MCF 10A (cell line): ENCODE measurements at regions not wholly inside any gene's neighbourhood (a gene's known extent, or its start where the extent isn't known, plus 50 kb on each side); places are given as distances from the start of the nearest gene placed in this dataset.

Experiments used
- BruUV-seq: library from RNA; stranded (reverse); fragments of 400-500 nt; replicated peaks from 2 replicates; lab custom pipeline; 2021; lab: Mats Ljungman, UMichigan
- CTCF ChIA-PET: fragments of 300-600 bp; sonication (Branson Sonifier 250); formaldehyde crosslinking; extraction: SDS; loops from one replicate; lab custom pipeline; 2021; ENCODE audit warnings: antibody characterized with exemption, inconsistent platforms; lab: Yijun Ruan, JAX
- POLR2A ChIA-PET: fragments of 300-600, 350-650 bp; sonication (Branson Sonifier 250); formaldehyde crosslinking; extraction: SDS; loops from one replicate; lab custom pipeline; 2020; ENCODE audit warnings: antibody characterized with exemption, inconsistent platforms; lab: Yijun Ruan, JAX
- DNase-seq: peaks from one replicate; pipeline ENCODE4 v3.0.0-alpha.2; 2018; ENCODE audit not compliant: unreplicated experiment
- H3K27ac Mint-ChIP-seq: one replicate; pipeline ENCODE4 v1.8.0; 2022; ENCODE audit warnings: mild to moderate bottlenecking, low read depth, mixed read lengths; ENCODE audit not compliant: unreplicated experiment
- H3K27me3 Mint-ChIP-seq: one replicate; pipeline ENCODE4 v1.8.0; 2022; ENCODE audit warnings: mixed read lengths; ENCODE audit not compliant: insufficient read depth, unreplicated experiment
- H3K36me3 Mint-ChIP-seq: one replicate; pipeline ENCODE4 v1.8.0; 2022; ENCODE audit warnings: mild to moderate bottlenecking, moderate library complexity, mixed read lengths; ENCODE audit not compliant: insufficient read depth, unreplicated experiment
- H3K4me1 Mint-ChIP-seq: one replicate; pipeline ENCODE4 v1.8.0; 2022; ENCODE audit warnings: mixed read lengths; ENCODE audit not compliant: insufficient read depth, unreplicated experiment
- H3K4me3 Mint-ChIP-seq: one replicate; pipeline ENCODE4 v1.8.0; 2022; ENCODE audit warnings: mild to moderate bottlenecking, moderate library complexity, mixed read lengths; ENCODE audit not compliant: unreplicated experiment
- H3K9me3 Mint-ChIP-seq: one replicate; pipeline ENCODE4 v1.8.0; 2022; ENCODE audit warnings: mixed read lengths; ENCODE audit not compliant: unreplicated experiment
- CTCF ChIP-seq: fragments of 200-600 bp; IDR thresholded peaks from one replicate; pipeline ENCODE4 v1.8.0; 2022; ENCODE audit warnings: antibody characterized with exemption, mild to moderate bottlenecking; ENCODE audit not compliant: unreplicated experiment
- intact Hi-C: fragments of 100-400 bp; cut with micrococcal nuclease; formaldehyde crosslinking; loops from 2 replicates; pipeline ENCODE4 v1.14.1; 2022

- H3K4me3 Mint-ChIP-seq, result no peak overlapping the region
- no peak overlapping the region for H3K27ac Mint-ChIP-seq
- BruUV-seq, result no TSS peak
- CTCF ChIA-PET, result interaction anchor here (0.6 to 1.3 kb wide), 3 partner anchors 106 to 628 kb away, joined by 3 to 5 read pairs (median 3); no protein-coding TSS in a partner anchor
- DNase-seq, result no peak
- H3K9me3 Mint-ChIP-seq, result no peaks in the 10 kb centered on the region
- no peaks in the 10 kb centered on the region for H3K27me3 Mint-ChIP-seq
- no peaks in the 10 kb centered on the region for H3K36me3 Mint-ChIP-seq
- intact Hi-C loops, result no loop called here
- H3K4me1 Mint-ChIP-seq, result no peaks in the 10 kb centered on the region
- no peak for TF ChIP-seq CTCF
- POLR2A ChIA-PET, result no interaction called here
Observed at GRCh38 chr6:54440549-54440948, 132.3 kb downstream of the TINAG start.

- Mint-ChIP-seq H3K27me3 (no peaks in the 10 kb centered on the region), H3K36me3 (no peaks in the 10 kb centered on the region), H3K9me3 (no peaks in the 10 kb centered on the region), H3K27ac (no peak overlapping the region), H3K4me1 (no peaks in the 10 kb centered on the region), H3K4me3 (no peak overlapping the region)
- CTCF ChIA-PET, result interaction anchor here (0.6 to 1.3 kb wide), 3 partner anchors 105 to 628 kb away, joined by 3 to 5 read pairs (median 3); no protein-coding TSS in a partner anchor
- no TSS peak for BruUV-seq
- no peak for TF ChIP-seq CTCF
- intact Hi-C loops, result no loop called here
- POLR2A ChIA-PET, result interaction anchor here (0.5 kb wide), 1 partner anchor 82 kb away, joined by 3 read pairs; no protein-coding TSS in a partner anchor
- no peak for DNase-seq
Observed at GRCh38 chr6:54441020-54441419, 132.8 kb downstream of the TINAG start.

- DNase-seq, result no peak
- no peak for TF ChIP-seq CTCF
- intact Hi-C loops, result no loop called here
- BruUV-seq, result no TSS peak
- H3K4me1 Mint-ChIP-seq, result no peaks in the 10 kb centered on the region
- no peak overlapping the region for H3K4me3 Mint-ChIP-seq
- no peaks in the 10 kb centered on the region for H3K36me3 Mint-ChIP-seq
- ChIA-PET CTCF (interaction anchor here (0.9 to 1.3 kb wide), 2 partner anchors 12 to 197 kb away, joined by 3 to 5 read pairs; no protein-coding TSS in a partner anchor), POLR2A (no interaction called here)
- H3K27me3 Mint-ChIP-seq, result no peaks in the 10 kb centered on the region
- no peak overlapping the region for H3K27ac Mint-ChIP-seq
- no peaks in the 10 kb centered on the region for H3K9me3 Mint-ChIP-seq
Observed at GRCh38 chr6:54441687-54442248, 133.5 kb downstream of the TINAG start.

- no peaks in the 10 kb centered on the region for H3K27me3 Mint-ChIP-seq
- H3K27ac Mint-ChIP-seq, result no peak overlapping the region
- H3K9me3 Mint-ChIP-seq, result no peaks in the 10 kb centered on the region
- BruUV-seq, result no TSS peak
- no peak for DNase-seq
- POLR2A ChIA-PET, result no interaction called here
- intact Hi-C loops, result no loop called here
- H3K4me1 Mint-ChIP-seq, result no peaks in the 10 kb centered on the region
- no peak overlapping the region for H3K4me3 Mint-ChIP-seq
- CTCF ChIA-PET, result no interaction called here
- TF ChIP-seq CTCF, result no peak
- H3K36me3 Mint-ChIP-seq, result no peaks in the 10 kb centered on the region
Observed at GRCh38 chr6:54445207-54445606, 137.0 kb downstream of the TINAG start.
